Vagina (tissue), 2 donors: ENCODE measurements at regions not wholly inside any gene's neighbourhood (a gene's known extent, or its start where the extent isn't known, plus 50 kb on each side); places are given as distances from the start of the nearest gene placed in this dataset.

Source experiments
- DNase-seq, 2 donors: peaks; one replicate each; pipeline ENCODE4 v3.0.0-alpha.2; 2017; ENCODE audit errors: extremely low spot score in 2 of 2
- H3K27ac ChIP-seq: fragments of 200-600 bp; sonication (generic); one replicate; pipeline ENCODE4 v1.5.1; 2019
- H3K27me3 ChIP-seq: fragments of 200-600 bp; sonication (generic); one replicate; pipeline ENCODE4 v1.5.1; 2019
- H3K36me3 ChIP-seq, 2 donors: fragments of 200-600 bp; sonication (generic); one replicate each; pipeline ENCODE4 v1.5.1; 2017 to 2019
- H3K4me1 ChIP-seq: fragments of 200-600 bp; sonication (generic); one replicate; pipeline ENCODE4 v1.5.1; 2019
- H3K4me3 ChIP-seq, 2 donors: fragments of 200-600 bp; sonication (generic); 1 replicate in 1 of 2; 2 replicates in 1 of 2; pipeline ENCODE4 v1.5.1; 2016 to 2019
- H3K9me3 ChIP-seq: fragments of 200-600 bp; sonication (generic); one replicate; pipeline ENCODE4 v1.5.1; 2019
- CTCF ChIP-seq, 3 experiments: fragments of 450-650 bp in 2 of 3; fragments of 200-600 bp in 1 of 3; sonication (generic) in 1 of 3; IDR thresholded peaks; one replicate each; pipeline ENCODE4 v1.5.1; 2017 to 2019; ENCODE audit warnings: antibody characterized with exemption in 3 of 3, mild to moderate bottlenecking in 2 of 3, moderate library complexity in 2 of 3
- POLR2A ChIP-seq, 2 donors: fragments of 450-650 bp; IDR thresholded peaks; one replicate each; pipeline ENCODE4 v1.6.1; 2017; ENCODE audit warnings: antibody characterized with exemption in 2 of 2, mild to moderate bottlenecking in 2 of 2, moderate library complexity in 2 of 2
- POLR2AphosphoS5 ChIP-seq, 2 donors: sonication (generic); formaldehyde crosslinking; IDR thresholded peaks; one replicate each; pipeline ENCODE4 v1.9.0; 2017; ENCODE audit warnings: antibody characterized with exemption in 2 of 2, mild to moderate bottlenecking in 2 of 2, low read depth in 1 of 2; ENCODE audit not compliant: insufficient read depth in 1 of 2
- intact Hi-C: fragments of 100-400 bp; cut with DNase I; formaldehyde crosslinking; loops from one replicate; pipeline ENCODE4 v1.15.1; 2023

DNA sequence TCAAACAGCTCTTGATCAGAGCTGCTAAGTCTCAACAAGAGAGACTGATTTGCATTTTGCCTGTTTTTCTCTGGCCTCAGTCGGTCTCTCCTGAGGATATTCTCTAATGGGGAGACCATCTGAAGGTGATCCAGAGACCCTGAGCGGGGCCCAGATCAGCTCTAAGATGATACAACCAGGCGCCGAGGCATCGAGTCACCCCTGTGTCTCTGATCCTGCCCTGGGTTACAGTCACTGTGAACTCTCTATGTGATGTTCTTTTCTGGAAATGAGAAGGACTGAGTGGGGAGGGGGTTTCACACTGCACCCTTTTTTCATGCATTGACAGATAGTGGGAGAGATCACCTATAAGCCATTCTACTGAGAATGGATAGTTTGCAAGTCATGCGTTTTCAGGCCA, 247.6 kb upstream of the PWP1 start:
- Histone ChIP-seq H3K36me3 (no peaks in the 10 kb centered on the region), H3K4me3 (no peak overlapping the region), H3K4me1 (no peaks in the 10 kb centered on the region), H3K27me3 (no peaks in the 10 kb centered on the region), H3K9me3 (no peaks in the 10 kb centered on the region), H3K27ac (no peak overlapping the region)
- intact Hi-C loops, result no loop called here
- TF ChIP-seq CTCF (IDR thresholded peaks at IDR 0.05), result no peak
- TF ChIP-seq POLR2A (IDR thresholded peaks at IDR 0.05), result no peak
- no peak for TF ChIP-seq POLR2AphosphoS5 (IDR thresholded peaks at IDR 0.05; ENCODE audit: insufficient read depth in 1 of 2, low read depth in 1 of 2)
- no peak for DNase-seq

GRCh38 chr12:107439026-107439738, 246.4 kb upstream of the PWP1 start:
- H3K27ac ChIP-seq, result no peak overlapping the region
- H3K4me1 ChIP-seq, result no peaks in the 10 kb centered on the region
- H3K36me3 ChIP-seq, result no peaks in the 10 kb centered on the region
- no peaks in the 10 kb centered on the region for H3K27me3 ChIP-seq
- no peaks in the 10 kb centered on the region for H3K9me3 ChIP-seq
- no peak overlapping the region for H3K4me3 ChIP-seq
- intact Hi-C loops, result no loop called here
- DNase-seq, result no peak
- TF ChIP-seq CTCF (IDR thresholded peaks at IDR 0.05) (no peak), POLR2A (IDR thresholded peaks at IDR 0.05) (no peak), POLR2AphosphoS5 (IDR thresholded peaks at IDR 0.05; ENCODE audit: insufficient read depth in 1 of 2, low read depth in 1 of 2) (no peak)

DNA sequence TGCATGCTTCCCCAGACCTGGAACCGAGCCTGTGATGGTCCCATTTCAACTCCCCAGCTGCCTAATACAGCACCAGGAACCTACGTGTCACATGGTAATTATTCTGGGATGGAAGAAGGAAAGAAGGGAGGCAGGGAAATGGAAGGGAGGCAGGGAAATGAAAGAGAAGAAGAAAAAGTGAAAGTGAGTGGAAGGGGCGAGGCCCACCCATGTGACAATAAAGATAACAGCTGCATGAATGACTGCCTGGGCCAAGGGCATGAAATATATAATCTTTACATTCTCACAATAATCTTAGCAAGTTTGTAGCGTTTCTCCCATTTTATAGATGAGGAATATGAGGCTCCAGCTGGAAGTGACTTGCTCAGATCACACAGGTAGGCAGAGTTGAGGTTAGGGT, 245.0 kb upstream of the PWP1 start:
- intact Hi-C loops, result no loop called here

GRCh38 chr12:107441665-107442300, 243.8 kb upstream of the PWP1 start:
- intact Hi-C loops, result no loop called here
- Histone ChIP-seq H3K9me3 (no peaks in the 10 kb centered on the region), H3K4me1 (no peaks in the 10 kb centered on the region), H3K27me3 (no peaks in the 10 kb centered on the region), H3K4me3 (peak overlapping the region; percentile 3 to 13), H3K36me3 (no peaks in the 10 kb centered on the region), H3K27ac (peak overlapping the region; percentile 7)
- no peak for TF ChIP-seq POLR2A (IDR thresholded peaks at IDR 0.05)
- TF ChIP-seq CTCF (IDR thresholded peaks at IDR 0.05), result no peak
- TF ChIP-seq POLR2AphosphoS5 (IDR thresholded peaks at IDR 0.05; ENCODE audit: insufficient read depth in 1 of 2, low read depth in 1 of 2), result no peak
- no peak for DNase-seq

More for the DNA sequence above, 245.0 kb upstream of the PWP1 start:
- no peak for DNase-seq
- H3K27ac ChIP-seq, result no peak overlapping the region
- no peak overlapping the region for H3K4me3 ChIP-seq
- TF ChIP-seq POLR2AphosphoS5 (IDR thresholded peaks at IDR 0.05; ENCODE audit: insufficient read depth in 1 of 2, low read depth in 1 of 2) (no peak), CTCF (IDR thresholded peaks at IDR 0.05) (no peak), POLR2A (IDR thresholded peaks at IDR 0.05) (no peak)
- H3K4me1 ChIP-seq, result no peaks in the 10 kb centered on the region
- H3K36me3 ChIP-seq, result no peaks in the 10 kb centered on the region
- H3K27me3 ChIP-seq, result no peaks in the 10 kb centered on the region
- no peaks in the 10 kb centered on the region for H3K9me3 ChIP-seq
